HepG2 (cell line): ENCODE measurements at regions not wholly inside any gene's neighbourhood (a gene's known extent, or its start where the extent isn't known, plus 50 kb on each side); places are given as distances from the start of the nearest gene placed in this dataset.

Source experiments
- ATAC-seq: fragments of 200-7000 bp; cut with Tn5 transposase; 3 replicates; pipeline ENCODE4 v1.9.1; 2020; ENCODE audit warnings: mild to moderate bottlenecking, moderate library complexity
- BruUV-seq: library from RNA; stranded (reverse); fragments of 400-500 nt; replicated peaks from 2 replicates; lab custom pipeline; 2021; lab: Mats Ljungman, UMichigan
- CTCF ChIA-PET: fragments of 300-600 bp; formaldehyde crosslinking; extraction: SDS; loops from one replicate; lab custom pipeline; 2021; ENCODE audit warnings: low total read pairs, inconsistent platforms, low intra/inter-chr PET ratio; lab: Yijun Ruan, JAX
- POLR2A ChIA-PET: fragments of 350-600 bp; sonication (Branson Sonifier 250); formaldehyde crosslinking; loops from one replicate; lab custom pipeline; 2020; ENCODE audit warnings: antibody characterized with exemption, inconsistent platforms; lab: Yijun Ruan, JAX
- DNase-seq: peaks from one replicate; pipeline ENCODE4 v3.0.0-alpha.2; 2015; ENCODE audit warnings: low spot score
- FAIRE-seq: peaks from 3 replicates; lab custom pipeline; 2011; peaks lifted over from hg19 to GRCh38; lab: Jason Lieb, UNC
- H2AFZ ChIP-seq: one replicate; pipeline ENCODE4 v1.6.1; 2011; ENCODE audit warnings: low read length, inconsistent platforms
- H3K27ac ChIP-seq: fragments of 300-600 bp; 3 replicates; pipeline ENCODE4 v1.8.0; 2011; ENCODE audit warnings: mixed run types, mild to moderate bottlenecking, mixed read lengths, low read length, inconsistent platforms; ENCODE audit not compliant: insufficient read depth; ENCODE audit errors: extremely low read length
- H3K27me3 ChIP-seq, 2 experiments: fragments of 200-600 bp in 1 of 2; 2 replicates in 1 of 2; 3 replicates in 1 of 2; pipeline versions ENCODE4 v1.6.0 to v1.8.0; 2011; ENCODE audit warnings: low read length in 2 of 2, mild to moderate bottlenecking in 2 of 2, moderate library complexity in 2 of 2, inconsistent platforms in 1 of 2; ENCODE audit not compliant: insufficient read depth in 2 of 2, control insufficient read depth in 1 of 2
- H3K36me3 ChIP-seq, 2 experiments: fragments of 200-600 bp in 1 of 2; replicated peaks in 1 of 2; 2 replicates in 1 of 2; 3 replicates in 1 of 2; pipeline versions ENCODE4 v1.5.1 to v1.8.0; 2011; ENCODE audit warnings: low read length in 2 of 2, inconsistent platforms in 1 of 2; ENCODE audit not compliant: insufficient read depth in 2 of 2, control insufficient read depth in 1 of 2
- H3K4me1 ChIP-seq: 2 replicates; pipeline ENCODE4 v1.5.1; 2012; ENCODE audit warnings: low read length, inconsistent platforms; ENCODE audit not compliant: insufficient read depth
- H3K4me2 ChIP-seq: 2 replicates; pipeline ENCODE4 v1.6.0; 2011; ENCODE audit warnings: low read depth, low read length, inconsistent platforms
- H3K4me3 ChIP-seq, 3 experiments: fragments of 200-600 bp in 1 of 3; sonication (generic), shearing (Covaris generic) in 1 of 3; replicated peaks in 1 of 3; 2 replicates each; pipeline ENCODE4 v1.5.1; 2011 to 2016; ENCODE audit warnings: low read length in 3 of 3, inconsistent platforms in 2 of 3, low read depth in 2 of 3, mild to moderate bottlenecking in 2 of 3, control low read depth in 1 of 3, mixed read lengths in 1 of 3; ENCODE audit not compliant: insufficient read depth in 1 of 3
- H3K79me2 ChIP-seq: one replicate; pipeline ENCODE4 v1.6.1; 2011; ENCODE audit warnings: low read length, inconsistent platforms; ENCODE audit not compliant: insufficient read depth
- H3K9ac ChIP-seq: 2 replicates; pipeline ENCODE4 v1.6.0; 2011; ENCODE audit warnings: mild to moderate bottlenecking, low read depth, low read length, inconsistent platforms; ENCODE audit not compliant: insufficient read depth
- H3K9me3 ChIP-seq: 2 replicates; pipeline ENCODE4 v1.5.1; 2012; ENCODE audit warnings: mild to moderate bottlenecking, low read length
- H4K20me1 ChIP-seq: 2 replicates; pipeline ENCODE4 v1.6.0; 2011; ENCODE audit warnings: inconsistent platforms, mild to moderate bottlenecking, low read length, moderate library complexity; ENCODE audit not compliant: insufficient read depth
- BHLHE40 ChIP-seq: IDR thresholded peaks from 2 replicates; pipeline ENCODE4 v1.6.1; 2011; ENCODE audit warnings: low read length, improper control_type of control experiment
- DMAP1 ChIP-seq: IDR thresholded peaks from 2 replicates; pipeline ENCODE4 v1.6.1; 2016
- MTA3 ChIP-seq: sonication (generic); formaldehyde crosslinking; IDR thresholded peaks from 2 replicates; pipeline ENCODE4 v1.4.0; 2020; ENCODE audit warnings: missing genetic modification reagents
- MXI1 ChIP-seq: IDR thresholded peaks from 3 replicates; pipeline ENCODE4 v1.6.1; 2012; ENCODE audit warnings: low read depth, low read length, inconsistent platforms, borderline replicate concordance
- NFYC ChIP-seq: IDR thresholded peaks from 2 replicates; pipeline ENCODE4 v1.6.1; 2016; ENCODE audit warnings: missing genetic modification reagents, missing compliant biosample characterization
- SATB2 ChIP-seq: sonication (generic); formaldehyde crosslinking; IDR thresholded peaks from 2 replicates; pipeline ENCODE4 v1.5.0; 2020; ENCODE audit warnings: missing genetic modification reagents
- SCMH1 ChIP-seq: sonication (generic); formaldehyde crosslinking; IDR thresholded peaks from 2 replicates; pipeline ENCODE4 v1.9.0; 2021; ENCODE audit warnings: missing genetic modification reagents, mild to moderate bottlenecking, borderline replicate concordance
- SRY ChIP-seq: sonication (generic); formaldehyde crosslinking; IDR thresholded peaks from 2 replicates; pipeline ENCODE4 v1.8.0; 2022; ENCODE audit warnings: mild to moderate bottlenecking, missing genetic modification reagents
- TCF12 ChIP-seq, 2 experiments: fragments of 450-650 bp in 1 of 2; sonication (generic) in 1 of 2; formaldehyde crosslinking in 1 of 2; IDR thresholded peaks; 2 replicates each; pipeline versions ENCODE4 v1.6.1 to v1.8.0; 2017 to 2022; ENCODE audit warnings: antibody characterized with exemption in 1 of 2, mild to moderate bottlenecking in 1 of 2, missing genetic modification reagents in 1 of 2, moderate library complexity in 1 of 2
- TEF ChIP-seq: sonication (generic); formaldehyde crosslinking; IDR thresholded peaks from 2 replicates; pipeline ENCODE4 v1.5.0; 2020; ENCODE audit warnings: missing genetic modification reagents
- ZNF260 ChIP-seq: sonication (generic); formaldehyde crosslinking; IDR thresholded peaks from 2 replicates; pipeline ENCODE4 v1.4.0; 2020; ENCODE audit warnings: missing genetic modification reagents, low read depth, mild to moderate bottlenecking, borderline replicate concordance
- ZNF430 ChIP-seq: sonication (generic); formaldehyde crosslinking; IDR thresholded peaks from 2 replicates; pipeline ENCODE4 v1.9.0; 2021; ENCODE audit warnings: mild to moderate bottlenecking, missing genetic modification reagents
- ZNF557 ChIP-seq: sonication (generic); formaldehyde crosslinking; IDR thresholded peaks from 2 replicates; pipeline ENCODE4 v1.4.0; 2020; ENCODE audit warnings: missing genetic modification reagents
- ZNF687 ChIP-seq: sonication (generic); formaldehyde crosslinking; IDR thresholded peaks from 2 replicates; pipeline ENCODE4 v1.5.1; 2020; ENCODE audit warnings: mild to moderate bottlenecking, missing genetic modification reagents, moderate library complexity
- ZNF710 ChIP-seq: sonication (generic); formaldehyde crosslinking; IDR thresholded peaks from 2 replicates; pipeline ENCODE4 v1.5.0; 2020; ENCODE audit warnings: mild to moderate bottlenecking, missing genetic modification reagents, borderline replicate concordance
- ZNF737 ChIP-seq: sonication (generic); formaldehyde crosslinking; IDR thresholded peaks from 2 replicates; pipeline ENCODE4 v1.5.0; 2020; ENCODE audit warnings: missing genetic modification reagents, mild to moderate bottlenecking, borderline replicate concordance
- ZNF746 ChIP-seq: sonication (generic); formaldehyde crosslinking; IDR thresholded peaks from 2 replicates; pipeline ENCODE4 v1.8.0; 2022; ENCODE audit warnings: mild to moderate bottlenecking, missing genetic modification reagents
- WGBS: methylation state at CpG from one replicate; pipeline ENCODE4 v1.1.6; 2017; ENCODE audit warnings: low lambda C conversion rate; 5-methylcytosine and 5-hydroxymethylcytosine counted together
- in situ Hi-C: cut with HindIII; loops from 2 replicates; pipeline ENCODE4 v1.10.0; 2017; ENCODE audit warnings: low pct_unique_long_range_greater_than_20kb; ENCODE audit not compliant: extremely low pct_ligation_motif_present
- intact Hi-C: fragments of 100-400 bp; cut with micrococcal nuclease; formaldehyde crosslinking; loops from one replicate; pipeline ENCODE4 v1.10.0; 2022; ENCODE audit not compliant: unreplicated experiment

GRCh38 chr20:60341062-60341461 lies 382.8 kb downstream of the CDH26 start:
- DNase-seq = no peak
- no peak overlapping the region for H3K9ac ChIP-seq
- ChIA-PET CTCF (no interaction called here), POLR2A (no interaction called here)
- WGBS = 2% methylated on average over 7 of the region's 7 CpGs
- H3K4me3 ChIP-seq = no peak overlapping the region
- no peak for ATAC-seq
- in situ Hi-C loops = no loop called here
- no peak overlapping the region for H3K27ac ChIP-seq
- no peaks in the 10 kb centered on the region for H3K4me1 ChIP-seq
- H3K27me3 ChIP-seq = no peaks in the 10 kb centered on the region
- no peaks in the 10 kb centered on the region for H3K36me3 ChIP-seq
- FAIRE-seq = no peak
- no peaks in the 10 kb centered on the region for H3K79me2 ChIP-seq
- peaks cover 78% of the 10 kb centered on the region for H3K9me3 ChIP-seq
- no peak overlapping the region for H3K4me2 ChIP-seq
- intact Hi-C loops = no loop called here
- H2AFZ ChIP-seq = no peak overlapping the region
- H4K20me1 ChIP-seq = no peaks in the 10 kb centered on the region
- no peak for TF ChIP-seq SATB2
- no peak for TF ChIP-seq BHLHE40
- TF ChIP-seq ZNF737 (CRISPR knock-in tag) = no peak
- no peak for TF ChIP-seq DMAP1 (CRISPR knock-in tag)
- TF ChIP-seq ZNF710 (CRISPR knock-in tag) = no peak
- TF ChIP-seq ZNF746 = no peak
- no peak for TF ChIP-seq ZNF430 (CRISPR knock-in tag)
- TF ChIP-seq TCF12 (IDR thresholded peaks at IDR 0.05) = no peak
- TF ChIP-seq TCF12 (CRISPR knock-in tag; IDR thresholded peaks at IDR 0.05) = no peak
- TF ChIP-seq MXI1 = no peak
- TF ChIP-seq SRY = no peak
- TF ChIP-seq SCMH1 (CRISPR knock-in tag) = no peak
- no peak for TF ChIP-seq ZNF687
- no peak for TF ChIP-seq TEF (CRISPR knock-in tag)
- no peak for TF ChIP-seq ZNF260 (CRISPR knock-in tag)
- TF ChIP-seq MTA3 (CRISPR knock-in tag) = no peak
- no peak for TF ChIP-seq ZNF557
- no peak for TF ChIP-seq NFYC (CRISPR knock-in tag)
- no TSS peak for BruUV-seq
